ENCODE measurements at regions not wholly inside any gene's neighbourhood (a gene's known extent, or its start where the extent isn't known, plus 50 kb on each side); places are given as distances from the start of the nearest gene placed in this dataset.

DNA sequence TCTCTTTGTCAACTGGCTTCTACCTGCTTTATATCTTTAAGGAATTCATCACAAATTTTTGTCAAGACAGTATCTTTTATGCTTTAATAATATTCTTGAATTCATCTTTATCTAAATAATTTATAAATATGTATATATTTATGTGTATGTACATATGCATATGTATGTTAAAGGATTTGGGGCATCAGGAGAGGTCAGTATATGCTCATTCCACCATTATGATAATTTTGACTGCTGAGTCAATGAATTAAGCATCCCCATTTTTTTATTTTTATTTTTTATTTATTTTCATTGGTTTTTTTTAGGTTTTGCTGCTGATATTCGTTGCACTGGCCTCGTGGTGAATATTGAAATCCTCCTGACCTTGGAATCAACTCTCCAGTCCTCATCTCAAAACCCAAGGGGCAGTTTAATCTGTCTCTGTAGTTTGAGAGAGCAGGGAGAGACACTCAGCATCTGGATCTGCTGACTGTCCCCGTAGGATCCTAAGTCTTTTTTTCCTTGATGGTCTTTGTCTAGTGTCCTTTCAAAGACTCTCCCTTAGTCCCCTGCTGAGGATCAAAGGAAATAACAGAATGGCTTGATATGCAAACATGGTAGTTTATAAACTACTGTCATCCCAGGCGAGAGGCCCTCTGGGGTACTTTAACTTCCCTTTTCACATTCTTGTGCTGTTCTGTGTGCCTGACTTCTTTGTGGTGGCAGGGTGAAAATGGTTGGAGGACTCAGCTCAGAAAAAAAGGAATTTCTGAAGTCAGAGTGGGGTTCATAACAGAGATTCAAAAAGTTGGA is 218.7 kb downstream of the DIO2 start:
- TF ChIP-seq TCF7L2 (IDR thresholded peaks at IDR 0.05; ENCODE audit: borderline replicate concordance, extremely low read depth, insufficient read depth, insufficient read length) (no peak), ELF1 (IDR thresholded peaks at IDR 0.05; ENCODE audit: borderline replicate concordance, low read depth) (no peak), JUND (IDR thresholded peaks at IDR 0.05) (no peak), POLR2A (IDR thresholded peaks at IDR 0.05; ENCODE audit: borderline replicate concordance, extremely low read depth, insufficient read depth, insufficient read length) (no peak), CEBPB (IDR thresholded peaks at IDR 0.05; ENCODE audit: low read depth) (no peak), MAX (IDR thresholded peaks at IDR 0.05) (no peak), SIN3A (IDR thresholded peaks at IDR 0.05; ENCODE audit: low read depth) (no peak), YY1 (IDR thresholded peaks at IDR 0.05; ENCODE audit: extremely low read depth, insufficient replicate concordance, low read depth, low read length) (no peak), EZH2 (IDR thresholded peaks at IDR 0.05) (no peak)
- TF ChIP-seq, protein P1, sequence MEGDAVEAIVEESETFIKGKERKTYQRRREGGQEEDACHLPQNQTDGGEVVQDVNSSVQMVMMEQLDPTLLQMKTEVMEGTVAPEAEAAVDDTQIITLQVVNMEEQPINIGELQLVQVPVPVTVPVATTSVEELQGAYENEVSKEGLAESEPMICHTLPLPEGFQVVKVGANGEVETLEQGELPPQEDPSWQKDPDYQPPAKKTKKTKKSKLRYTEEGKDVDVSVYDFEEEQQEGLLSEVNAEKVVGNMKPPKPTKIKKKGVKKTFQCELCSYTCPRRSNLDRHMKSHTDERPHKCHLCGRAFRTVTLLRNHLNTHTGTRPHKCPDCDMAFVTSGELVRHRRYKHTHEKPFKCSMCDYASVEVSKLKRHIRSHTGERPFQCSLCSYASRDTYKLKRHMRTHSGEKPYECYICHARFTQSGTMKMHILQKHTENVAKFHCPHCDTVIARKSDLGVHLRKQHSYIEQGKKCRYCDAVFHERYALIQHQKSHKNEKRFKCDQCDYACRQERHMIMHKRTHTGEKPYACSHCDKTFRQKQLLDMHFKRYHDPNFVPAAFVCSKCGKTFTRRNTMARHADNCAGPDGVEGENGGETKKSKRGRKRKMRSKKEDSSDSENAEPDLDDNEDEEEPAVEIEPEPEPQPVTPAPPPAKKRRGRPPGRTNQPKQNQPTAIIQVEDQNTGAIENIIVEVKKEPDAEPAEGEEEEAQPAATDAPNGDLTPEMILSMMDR (IDR thresholded peaks at IDR 0.05 in 2 of 3, conservative IDR thresholded peaks at IDR 0.05 in 1 of 3; ENCODE audit: borderline replicate concordance in 1 of 3, insufficient read depth in 1 of 3, low read depth in 2 of 3, low read length in 2 of 3): no peak
- TF ChIP-seq, protein P2, sequence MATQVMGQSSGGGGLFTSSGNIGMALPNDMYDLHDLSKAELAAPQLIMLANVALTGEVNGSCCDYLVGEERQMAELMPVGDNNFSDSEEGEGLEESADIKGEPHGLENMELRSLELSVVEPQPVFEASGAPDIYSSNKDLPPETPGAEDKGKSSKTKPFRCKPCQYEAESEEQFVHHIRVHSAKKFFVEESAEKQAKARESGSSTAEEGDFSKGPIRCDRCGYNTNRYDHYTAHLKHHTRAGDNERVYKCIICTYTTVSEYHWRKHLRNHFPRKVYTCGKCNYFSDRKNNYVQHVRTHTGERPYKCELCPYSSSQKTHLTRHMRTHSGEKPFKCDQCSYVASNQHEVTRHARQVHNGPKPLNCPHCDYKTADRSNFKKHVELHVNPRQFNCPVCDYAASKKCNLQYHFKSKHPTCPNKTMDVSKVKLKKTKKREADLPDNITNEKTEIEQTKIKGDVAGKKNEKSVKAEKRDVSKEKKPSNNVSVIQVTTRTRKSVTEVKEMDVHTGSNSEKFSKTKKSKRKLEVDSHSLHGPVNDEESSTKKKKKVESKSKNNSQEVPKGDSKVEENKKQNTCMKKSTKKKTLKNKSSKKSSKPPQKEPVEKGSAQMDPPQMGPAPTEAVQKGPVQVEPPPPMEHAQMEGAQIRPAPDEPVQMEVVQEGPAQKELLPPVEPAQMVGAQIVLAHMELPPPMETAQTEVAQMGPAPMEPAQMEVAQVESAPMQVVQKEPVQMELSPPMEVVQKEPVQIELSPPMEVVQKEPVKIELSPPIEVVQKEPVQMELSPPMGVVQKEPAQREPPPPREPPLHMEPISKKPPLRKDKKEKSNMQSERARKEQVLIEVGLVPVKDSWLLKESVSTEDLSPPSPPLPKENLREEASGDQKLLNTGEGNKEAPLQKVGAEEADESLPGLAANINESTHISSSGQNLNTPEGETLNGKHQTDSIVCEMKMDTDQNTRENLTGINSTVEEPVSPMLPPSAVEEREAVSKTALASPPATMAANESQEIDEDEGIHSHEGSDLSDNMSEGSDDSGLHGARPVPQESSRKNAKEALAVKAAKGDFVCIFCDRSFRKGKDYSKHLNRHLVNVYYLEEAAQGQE (IDR thresholded peaks at IDR 0.05; ENCODE audit: low read depth): no peak

Data from HCT116 (cell line).